Endothelial cell of umbilical vein (primary cell): ENCODE measurements at regions not wholly inside any gene's neighbourhood (a gene's known extent, or its start where the extent isn't known, plus 50 kb on each side); places are given as distances from the start of the nearest gene placed in this dataset.

Source experiments
- MYC ChIP-seq: IDR thresholded peaks from one replicate; pipeline ENCODE4 v1.6.1; 2011; ENCODE audit warnings: mild to moderate bottlenecking, low read depth, low read length
- TF ChIP-seq, protein P1 (sequence below), 2 donors: IDR thresholded peaks; 1 replicate in 1 of 2; 2 replicates in 1 of 2; pipeline ENCODE4 v1.5.1; 2011; ENCODE audit warnings: low read length in 2 of 2, mild to moderate bottlenecking in 2 of 2, moderate library complexity in 2 of 2, control low read depth in 1 of 2, inconsistent platforms in 1 of 2, low read depth in 1 of 2; ENCODE audit not compliant: insufficient read depth in 1 of 2; ENCODE audit errors: extremely low read depth in 1 of 2

GRCh38 chr4:71855944-71856343 is 72.1 kb upstream of the GC start:
- TF ChIP-seq, protein P1, sequence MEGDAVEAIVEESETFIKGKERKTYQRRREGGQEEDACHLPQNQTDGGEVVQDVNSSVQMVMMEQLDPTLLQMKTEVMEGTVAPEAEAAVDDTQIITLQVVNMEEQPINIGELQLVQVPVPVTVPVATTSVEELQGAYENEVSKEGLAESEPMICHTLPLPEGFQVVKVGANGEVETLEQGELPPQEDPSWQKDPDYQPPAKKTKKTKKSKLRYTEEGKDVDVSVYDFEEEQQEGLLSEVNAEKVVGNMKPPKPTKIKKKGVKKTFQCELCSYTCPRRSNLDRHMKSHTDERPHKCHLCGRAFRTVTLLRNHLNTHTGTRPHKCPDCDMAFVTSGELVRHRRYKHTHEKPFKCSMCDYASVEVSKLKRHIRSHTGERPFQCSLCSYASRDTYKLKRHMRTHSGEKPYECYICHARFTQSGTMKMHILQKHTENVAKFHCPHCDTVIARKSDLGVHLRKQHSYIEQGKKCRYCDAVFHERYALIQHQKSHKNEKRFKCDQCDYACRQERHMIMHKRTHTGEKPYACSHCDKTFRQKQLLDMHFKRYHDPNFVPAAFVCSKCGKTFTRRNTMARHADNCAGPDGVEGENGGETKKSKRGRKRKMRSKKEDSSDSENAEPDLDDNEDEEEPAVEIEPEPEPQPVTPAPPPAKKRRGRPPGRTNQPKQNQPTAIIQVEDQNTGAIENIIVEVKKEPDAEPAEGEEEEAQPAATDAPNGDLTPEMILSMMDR (IDR thresholded peaks at IDR 0.05; ENCODE audit: extremely low read depth in 1 of 2, insufficient read depth in 1 of 2, low read depth in 1 of 2, low read length in 2 of 2): no peak
- no peak for TF ChIP-seq MYC
